HG03045 (cell line): ENCODE measurements at regions not wholly inside any gene's neighbourhood (a gene's known extent, or its start where the extent isn't known, plus 50 kb on each side); places are given as distances from the start of the nearest gene placed in this dataset.
"Not testable (repeated sequence)": the region's sequence is repeated elsewhere in the genome, so short reads cannot be mapped to it uniquely, and the experiment has no call there.

ENCODE experiments used
- ATAC-seq: cut with Tn5 transposase; IDR thresholded peaks from one replicate; pipeline ENCODE4 v1.9.1; 2021; ENCODE audit warnings: mild to moderate bottlenecking, moderate library complexity; ENCODE audit not compliant: unreplicated experiment

- ATAC-seq = peak; percentile 86
These were observed 390.1 kb downstream of the ZFHX3 start for GRCh38 chr16:72657791-72658190.

GRCh38 chr16:72657164-72657563 is 390.8 kb downstream of the ZFHX3 start:
- ATAC-seq = no peak

GRCh38 chr16:72654535-72654934 is 393.4 kb downstream of the ZFHX3 start:
- ATAC-seq = no peak

GRCh38 chr16:72649254-72649944 is 398.5 kb downstream of the ZFHX3 start:
- ATAC-seq = peak; percentile 49

GRCh38 chr16:72646615-72647014 is 401.3 kb downstream of the ZFHX3 start:
- no peak for ATAC-seq

- no peak for ATAC-seq
These were observed 402.4 kb downstream of the ZFHX3 start for GRCh38 chr16:72645538-72645937.

- ATAC-seq = no peak
These were observed 403.0 kb downstream of the ZFHX3 start for GRCh38 chr16:72644911-72645310.

DNA sequence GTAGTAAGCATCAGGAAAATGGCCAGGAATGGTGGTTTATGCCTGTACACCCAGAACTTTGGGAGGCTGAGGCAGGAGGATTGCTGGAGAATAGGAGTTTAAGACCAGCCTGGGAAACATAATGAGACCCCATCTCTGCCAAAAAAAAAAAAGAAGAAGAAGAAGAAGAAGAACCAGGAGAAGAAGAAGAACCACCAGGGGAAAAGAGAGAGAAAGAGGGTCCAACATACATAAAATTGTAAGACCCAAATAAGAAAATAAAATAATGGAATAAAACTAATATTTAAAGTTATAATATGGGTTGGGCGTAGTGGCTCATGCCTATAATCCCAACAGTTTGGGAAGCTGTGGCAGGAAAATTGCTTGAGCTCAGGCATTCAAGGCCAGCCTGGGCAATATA is 408.4 kb downstream of the ZFHX3 start:
- no peak for ATAC-seq

- no peak for ATAC-seq
These were observed 410.6 kb downstream of the ZFHX3 start for GRCh38 chr16:72637306-72637705.

DNA sequence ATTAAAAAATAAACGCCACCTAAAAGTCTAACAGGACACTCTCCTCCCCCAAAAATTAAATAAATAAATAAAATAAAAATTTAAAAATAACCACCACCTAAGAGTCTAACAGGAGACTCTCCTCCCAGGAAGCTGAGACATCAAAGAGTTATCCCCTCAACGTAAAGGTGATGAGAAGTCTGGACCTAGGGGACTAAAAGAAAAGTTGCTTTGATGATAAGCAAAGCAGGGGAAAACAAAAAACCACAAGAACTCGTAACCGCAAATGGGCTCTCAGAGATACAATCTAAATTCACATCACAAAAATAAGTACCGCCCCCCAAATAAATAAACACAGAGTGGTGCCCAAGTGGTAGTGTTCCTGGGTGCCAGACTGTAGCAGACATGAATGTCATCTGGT is 412.2 kb downstream of the ZFHX3 start:
- no peak for ATAC-seq

DNA sequence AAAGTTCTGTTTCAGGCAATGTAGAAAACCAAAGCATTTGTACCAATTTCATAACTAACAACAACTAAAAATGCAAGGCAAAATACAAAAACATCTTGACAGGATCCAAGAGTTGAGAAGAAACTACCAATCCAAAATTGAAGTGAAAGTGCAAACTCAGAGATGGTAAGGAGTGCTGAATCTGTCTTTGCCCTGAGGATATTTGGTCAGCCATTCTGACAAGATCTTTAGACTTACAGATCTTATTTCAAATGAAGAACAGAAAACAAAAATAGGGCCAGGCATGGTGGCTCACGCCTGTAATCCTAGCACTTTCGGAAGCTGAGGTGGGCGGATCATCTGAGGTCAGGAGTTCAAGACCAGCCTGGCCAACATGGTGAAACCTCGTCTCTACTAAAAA is 412.8 kb downstream of the ZFHX3 start:
- no peak for ATAC-seq

DNA sequence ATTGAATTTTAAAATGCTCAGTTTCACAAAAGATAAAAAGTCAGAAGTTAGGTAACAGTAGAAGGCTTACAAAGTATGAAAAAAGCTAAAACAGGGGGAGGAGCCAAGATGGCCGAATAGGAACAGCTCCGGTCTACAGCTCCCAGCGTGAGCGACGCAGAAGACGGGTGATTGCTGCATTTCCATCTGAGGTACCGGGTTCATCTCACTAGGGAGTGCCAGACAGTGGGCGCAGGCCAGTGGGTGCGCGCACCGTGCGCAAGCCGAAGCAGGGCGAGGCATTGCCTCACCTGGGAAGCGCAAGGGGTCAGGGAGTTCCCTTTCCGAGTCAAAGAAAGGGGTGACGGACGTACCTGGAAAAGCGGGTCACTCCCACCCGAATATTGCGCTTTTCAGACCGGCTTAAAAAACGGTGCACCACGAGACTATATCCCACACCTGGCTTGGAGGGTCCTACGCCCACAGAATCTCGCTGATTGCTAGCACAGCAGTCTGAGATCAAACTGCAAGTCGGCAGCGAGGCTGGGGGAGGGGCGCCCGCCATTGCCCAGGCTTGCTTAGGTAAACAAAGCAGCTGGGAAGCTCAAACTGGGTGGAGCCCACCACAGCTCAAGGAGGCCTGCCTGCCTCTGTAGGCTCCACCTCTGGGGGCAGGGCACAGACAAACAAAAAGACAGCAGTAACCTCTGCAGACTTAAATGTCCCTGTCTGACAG is 420.6 kb downstream of the ZFHX3 start:
- not testable (repeated sequence) for ATAC-seq

DNA sequence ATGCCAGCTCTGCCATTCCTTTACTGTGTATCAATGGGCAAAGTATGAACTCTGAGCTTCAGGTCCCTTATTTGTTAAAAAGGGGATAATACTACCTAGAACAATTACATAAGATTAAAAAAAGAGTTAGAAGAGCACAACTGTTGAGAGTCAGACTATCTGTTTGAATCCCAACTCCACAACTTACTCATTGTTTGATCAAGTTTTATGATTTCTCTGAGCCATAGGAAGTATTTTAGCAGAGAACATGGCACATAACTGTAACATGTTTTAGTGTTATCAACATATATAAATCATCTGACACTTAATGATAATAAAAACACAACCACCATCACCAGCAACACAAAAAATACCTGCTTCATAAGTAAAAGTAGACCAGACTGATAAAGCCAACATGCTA is 421.3 kb downstream of the ZFHX3 start:
- ATAC-seq = no peak

DNA sequence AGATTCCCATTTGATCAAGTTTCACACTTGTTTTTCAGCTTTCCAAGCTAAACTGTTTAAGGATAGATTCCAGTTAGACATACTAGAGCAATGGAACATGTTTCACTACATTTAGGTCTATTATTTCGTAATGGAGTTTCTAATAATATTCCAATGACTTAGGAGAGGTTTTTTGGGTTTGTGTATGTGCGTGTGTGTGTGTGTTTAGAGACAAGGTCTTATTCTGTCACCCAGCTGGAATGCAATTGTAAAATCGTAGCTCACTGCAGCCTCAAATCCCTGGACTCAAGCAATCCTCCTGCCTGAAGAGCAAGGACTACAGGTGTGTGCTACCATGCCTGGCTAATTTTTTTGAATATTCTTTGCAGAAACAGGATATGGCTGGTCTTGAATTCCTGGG is 426.3 kb downstream of the ZFHX3 start:
- no peak for ATAC-seq

GRCh38 chr16:72620853-72621252 is 427.1 kb downstream of the ZFHX3 start:
- no peak for ATAC-seq

DNA sequence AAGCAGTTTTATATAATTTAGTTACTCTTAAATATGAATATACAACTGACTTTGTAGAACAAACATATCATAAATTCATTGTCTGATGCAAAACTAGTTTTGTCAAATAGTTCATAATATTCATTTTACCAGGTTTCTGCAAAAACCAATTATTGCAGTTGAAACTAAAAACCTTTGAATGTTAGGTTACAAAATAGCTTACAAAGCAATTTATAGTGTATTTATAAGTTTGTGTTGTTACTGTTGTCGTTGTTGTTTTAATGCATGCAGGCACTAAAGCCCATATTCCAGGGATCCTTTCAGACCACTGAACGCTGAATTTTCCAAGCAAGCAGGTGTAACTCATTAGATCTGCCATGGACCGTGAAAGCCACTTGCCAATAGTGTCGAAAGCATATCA is 427.6 kb downstream of the ZFHX3 start:
- no peak for ATAC-seq

GRCh38 chr16:72615856-72616255 is 432.1 kb downstream of the ZFHX3 start:
- no peak for ATAC-seq

- ATAC-seq = no peak
These were observed 435.2 kb downstream of the ZFHX3 start for GRCh38 chr16:72612718-72613117.

GRCh38 chr16:72612256-72612655 is 435.7 kb downstream of the ZFHX3 start:
- no peak for ATAC-seq

DNA sequence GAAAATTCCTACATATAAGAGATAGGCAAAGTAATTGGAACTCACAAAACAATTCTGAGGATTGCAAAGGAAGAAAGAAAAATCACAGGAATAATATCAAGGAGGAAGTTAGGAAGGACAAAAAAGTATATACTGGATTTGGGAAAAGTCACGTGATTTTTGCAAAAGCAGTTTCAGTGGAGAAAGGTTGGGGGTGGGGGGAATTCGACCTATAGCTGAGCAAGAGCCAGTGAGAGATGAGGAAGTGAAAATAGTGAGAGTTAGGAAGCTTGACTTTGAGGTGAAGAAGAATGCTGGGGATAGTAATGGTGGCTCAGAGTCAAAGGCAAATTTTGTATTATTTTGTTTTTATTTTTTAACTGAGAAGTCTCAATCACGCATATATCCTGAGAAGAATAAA is 438.0 kb upstream of the PMFBP1 start:
- no peak for ATAC-seq

DNA sequence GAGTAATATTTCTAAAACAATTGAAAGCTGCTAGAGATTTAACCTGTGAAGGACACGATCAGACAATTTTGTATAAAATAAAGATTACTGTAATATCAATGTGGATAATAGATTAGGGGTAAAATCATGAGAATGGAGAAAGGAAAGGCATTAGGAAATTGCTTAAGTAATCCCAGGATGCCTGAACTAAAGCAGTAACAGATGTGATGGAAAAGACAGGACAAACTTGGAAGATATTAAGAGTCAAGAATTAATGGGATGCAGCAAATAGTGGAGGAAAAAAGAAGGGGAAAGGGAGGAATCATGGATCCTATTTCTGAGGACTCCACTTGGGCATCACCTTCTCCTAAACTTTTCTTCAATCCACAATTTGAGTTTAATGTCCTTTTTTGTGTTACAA is 437.1 kb upstream of the PMFBP1 start:
- no peak for ATAC-seq

- no peak for ATAC-seq
These were observed 432.4 kb upstream of the PMFBP1 start for GRCh38 chr16:72604375-72604774.

GRCh38 chr16:72602499-72602898 is 430.5 kb upstream of the PMFBP1 start:
- ATAC-seq = no peak
